Panc1 (cell line): ENCODE measurements at regions not wholly inside any gene's neighbourhood (a gene's known extent, or its start where the extent isn't known, plus 50 kb on each side); places are given as distances from the start of the nearest gene placed in this dataset.
"Not testable (repeated sequence)": the region's sequence is repeated elsewhere in the genome, so short reads cannot be mapped to it uniquely, and the experiment has no call there.

Experiments
- ATAC-seq: fragments of 200-7000 bp; cut with Tn5 transposase; 2 replicates; pipeline ENCODE4 v1.9.1; 2020; ENCODE audit warnings: mild to moderate bottlenecking, moderate library complexity
- BruUV-seq: library from RNA; stranded (reverse); fragments of 400-500 nt; replicated peaks from 2 replicates; lab custom pipeline; 2021; lab: Mats Ljungman, UMichigan
- CTCF ChIA-PET: fragments of 300-600 bp; sonication (Branson Sonifier 250); formaldehyde crosslinking; loops from one replicate; lab custom pipeline; 2022; ENCODE audit warnings: antibody characterized with exemption; lab: Charles Lee
- POLR2A ChIA-PET: fragments of 300-600 bp; sonication (Branson Sonifier 250); formaldehyde crosslinking; loops from one replicate; lab custom pipeline; 2022; ENCODE audit warnings: antibody characterized with exemption; lab: Charles Lee
- DNase-seq: peaks from one replicate; pipeline ENCODE4 v3.0.0-alpha.2; 2010; ENCODE audit warnings: low read depth, low spot score
- H3K27ac ChIP-seq: 2 replicates; pipeline ENCODE4 v1.5.1; 2011; ENCODE audit warnings: mild to moderate bottlenecking, low read length, inconsistent platforms
- H3K27me3 ChIP-seq: fragments of 200-500 bp; sonication (Bioruptor generic); 2 replicates; pipeline ENCODE4 v1.6.0; 2014; ENCODE audit warnings: low read length, inconsistent platforms; ENCODE audit not compliant: control insufficient read depth, insufficient read depth
- H3K36me3 ChIP-seq: fragments of 200-500 bp; sonication (Bioruptor generic); 2 replicates; pipeline ENCODE4 v1.5.1; 2014; ENCODE audit warnings: inconsistent platforms, mild to moderate bottlenecking, low read length, moderate library complexity; ENCODE audit not compliant: control insufficient read depth, insufficient read depth
- H3K4me1 ChIP-seq: 2 replicates; pipeline ENCODE4 v1.5.1; 2011; ENCODE audit warnings: inconsistent platforms, mild to moderate bottlenecking, low read length, moderate library complexity; ENCODE audit not compliant: control insufficient read depth, insufficient read depth
- H3K4me3 ChIP-seq, 2 experiments: 2 replicates each; pipeline ENCODE4 v1.5.1; 2011 to 2012; ENCODE audit warnings: low read depth in 2 of 2, low read length in 2 of 2, mild to moderate bottlenecking in 2 of 2, inconsistent platforms in 1 of 2, moderate library complexity in 1 of 2
- H3K9me3 ChIP-seq: fragments of 200-500 bp; sonication (Bioruptor generic); 2 replicates; pipeline ENCODE4 v1.5.1; 2014; ENCODE audit warnings: low read depth, mild to moderate bottlenecking, inconsistent platforms, low read length, moderate library complexity; ENCODE audit not compliant: control insufficient read depth, insufficient read depth
- CTCF ChIP-seq: fragments of 450-650 bp; IDR thresholded peaks from 2 replicates; pipeline ENCODE4 v1.5.1; 2017; ENCODE audit warnings: mild to moderate bottlenecking
- POLR2AphosphoS5 ChIP-seq: IDR thresholded peaks from 2 replicates; pipeline ENCODE4 v1.6.1; 2012; ENCODE audit warnings: mild to moderate bottlenecking, low read depth, low read length, moderate library complexity
- REST ChIP-seq, 2 experiments: IDR thresholded peaks; 2 replicates each; pipeline ENCODE4 v1.6.1; 2011 to 2012; ENCODE audit warnings: low read depth in 2 of 2, control low read depth in 1 of 2, low read length in 1 of 2, mild to moderate bottlenecking in 1 of 2, moderate library complexity in 1 of 2; ENCODE audit not compliant: insufficient read depth in 1 of 2
- SIN3A ChIP-seq: IDR thresholded peaks from 2 replicates; pipeline ENCODE4 v1.6.1; 2012; ENCODE audit warnings: low read depth, mild to moderate bottlenecking, low read length, moderate library complexity, borderline replicate concordance; ENCODE audit not compliant: insufficient read depth
- TCF7L2 ChIP-seq: IDR thresholded peaks from 2 replicates; pipeline ENCODE4 v1.6.1; 2011; ENCODE audit warnings: mild to moderate bottlenecking, low read depth, low read length, inconsistent platforms
- in situ Hi-C: cut with HindIII; loops from 2 replicates; pipeline ENCODE4 v1.10.0; 2016; ENCODE audit warnings: low sequenced_read_pairs, low pct_unique_long_range_greater_than_20kb
- intact Hi-C: fragments of 100-400 bp; cut with micrococcal nuclease; formaldehyde crosslinking; loops from one replicate; pipeline ENCODE4 v1.10.0; 2022; ENCODE audit not compliant: unreplicated experiment

DNA sequence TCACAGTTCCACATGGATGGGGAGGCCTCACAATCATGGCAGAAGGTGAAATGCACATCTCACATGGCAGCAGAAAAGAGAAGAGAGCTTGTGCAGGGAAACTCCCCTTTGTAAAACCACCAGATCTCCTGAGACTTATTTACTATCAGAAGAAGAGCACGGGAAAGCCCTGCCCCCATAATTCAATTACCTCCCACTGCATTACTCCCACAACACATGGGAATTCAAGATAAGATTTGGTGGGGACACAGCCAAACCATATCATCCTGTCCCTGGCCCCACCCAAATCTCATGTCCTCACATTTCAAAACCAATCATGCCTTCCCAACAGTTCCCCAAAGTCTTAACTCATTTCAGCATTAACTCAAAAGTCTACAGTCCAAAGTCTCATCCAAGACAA is 90.3 kb upstream of the SLC7A11 start:
- H3K36me3 ChIP-seq, H3K4me1 ChIP-seq, ATAC-seq, intact Hi-C loops, H3K27me3 ChIP-seq, H3K9me3 ChIP-seq, CTCF ChIA-PET, in situ Hi-C loops, BruUV-seq, DNase-seq, H3K4me3 ChIP-seq, H3K27ac ChIP-seq, POLR2A ChIA-PET: not testable (repeated sequence)

DNA sequence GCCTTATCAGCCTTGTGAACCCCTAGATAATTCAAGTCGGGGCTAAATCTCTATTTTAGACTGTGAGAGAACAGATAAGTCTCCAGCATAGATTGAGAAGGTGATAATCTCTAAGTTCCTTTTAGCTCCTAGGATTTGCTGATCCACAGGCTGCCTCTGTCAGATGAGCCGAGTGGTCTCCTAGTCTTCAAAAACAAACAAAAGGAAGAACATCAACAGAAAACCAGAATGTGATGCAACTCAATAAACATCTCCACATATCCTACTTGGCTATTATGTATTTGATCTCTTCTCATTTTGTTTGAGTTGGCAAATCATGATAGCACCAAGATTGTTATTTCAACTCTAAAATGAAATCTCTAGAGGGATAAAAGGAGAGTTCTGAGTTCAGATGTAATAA is 88.4 kb upstream of the SLC7A11 start:
- in situ Hi-C loops (no loop called here), intact Hi-C loops (no loop called here)
- no peak for DNase-seq
- Histone ChIP-seq H3K27ac (no peak overlapping the region), H3K4me3 (no peak overlapping the region), H3K9me3 (no peaks in the 10 kb centered on the region), H3K4me1 (no peaks in the 10 kb centered on the region), H3K27me3 (no peaks in the 10 kb centered on the region), H3K36me3 (no peaks in the 10 kb centered on the region)
- POLR2A ChIA-PET = no interaction called here
- TF ChIP-seq CTCF = no peak
- TF ChIP-seq REST (IDR thresholded peaks at IDR 0.05; ENCODE audit: insufficient read depth in 1 of 2, low read depth in 2 of 2, low read length in 1 of 2) = no peak
- TF ChIP-seq TCF7L2 = no peak
- TF ChIP-seq SIN3A = no peak
- no peak for TF ChIP-seq POLR2AphosphoS5
- CTCF ChIA-PET = no interaction called here
- no TSS peak for BruUV-seq
- no peak for ATAC-seq

DNA sequence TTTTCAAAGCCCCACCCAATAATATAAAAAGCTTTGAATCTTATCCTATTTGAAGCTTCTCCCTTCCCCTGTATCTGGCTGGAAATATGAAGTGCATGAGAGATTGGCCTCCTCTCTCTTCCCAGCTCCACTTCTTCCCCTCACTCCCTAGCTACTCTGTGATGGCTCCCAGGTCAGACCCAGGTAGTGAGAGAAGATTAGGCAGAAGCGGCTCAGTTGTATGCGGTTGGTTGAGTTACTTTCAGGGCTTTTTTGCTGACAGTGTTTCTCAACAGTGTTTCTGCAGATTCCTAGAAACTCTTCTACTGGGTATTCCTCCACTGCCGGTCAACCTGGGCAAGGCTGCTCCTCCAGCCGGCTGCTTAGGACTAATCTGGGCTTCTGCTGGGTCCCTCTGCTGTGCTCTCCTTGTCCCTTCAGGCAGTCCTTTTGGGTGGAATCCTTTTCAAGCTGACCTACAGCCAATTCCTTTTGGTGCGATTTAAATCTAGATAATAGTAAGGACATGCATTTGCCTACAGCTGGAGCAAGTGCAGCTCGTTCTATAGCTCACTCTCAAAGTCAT is 87.4 kb upstream of the SLC7A11 start:
- Histone ChIP-seq H3K27ac (no peak overlapping the region), H3K4me3 (no peak overlapping the region), H3K4me1 (no peaks in the 10 kb centered on the region), H3K36me3 (no peaks in the 10 kb centered on the region), H3K9me3 (no peaks in the 10 kb centered on the region), H3K27me3 (no peaks in the 10 kb centered on the region)
- BruUV-seq = no TSS peak
- no peak for ATAC-seq
- ChIA-PET CTCF (no interaction called here), POLR2A (no interaction called here)
- in situ Hi-C loops (no loop called here), intact Hi-C loops (no loop called here)
- no peak for TF ChIP-seq POLR2AphosphoS5
- no peak for TF ChIP-seq CTCF
- no peak for TF ChIP-seq TCF7L2
- TF ChIP-seq REST (IDR thresholded peaks at IDR 0.05; ENCODE audit: insufficient read depth in 1 of 2, low read depth in 2 of 2, low read length in 1 of 2) = no peak
- TF ChIP-seq SIN3A = no peak
- DNase-seq = no peak
